GM12878 (cell line): ENCODE measurements at regions not wholly inside any gene's neighbourhood (a gene's known extent, or its start where the extent isn't known, plus 50 kb on each side); places are given as distances from the start of the nearest gene placed in this dataset.

Experiments used
- ATAC-seq: fragments of 200-7000 bp; cut with Tn5 transposase; 3 replicates; pipeline ENCODE4 v1.9.1; 2020; ENCODE audit warnings: mild to moderate bottlenecking, moderate library complexity
- BruUV-seq: library from RNA; stranded (reverse); fragments of 400-500 nt; replicated peaks from 2 replicates; lab custom pipeline; 2021; lab: Mats Ljungman, UMichigan
- CTCF ChIA-PET: fragments of 300-600 bp; sonication (Branson Sonifier 250); formaldehyde crosslinking; extraction: SDS; loops from one replicate; lab custom pipeline; 2021; ENCODE audit warnings: inconsistent platforms; lab: Yijun Ruan, JAX
- POLR2A ChIA-PET: fragments of 350-600 bp; formaldehyde crosslinking; extraction: SDS; loops from one replicate; lab custom pipeline; 2021; ENCODE audit warnings: inconsistent platforms; lab: Charles Lee
- RAD21 ChIA-PET: fragments of 300-600 bp; sonication (Branson Sonifier 250); formaldehyde crosslinking; loops from one replicate; lab custom pipeline; 2023; ENCODE audit warnings: antibody characterized with exemption; ENCODE audit not compliant: unreplicated experiment; lab: Charles Lee
- SMC1A ChIA-PET: fragments of 300-600 bp; sonication (Branson Sonifier 250); formaldehyde crosslinking; loops from one replicate; lab custom pipeline; 2023; ENCODE audit not compliant: unreplicated experiment, uncharacterized antibody; lab: Charles Lee
- DNase-seq: peaks from one replicate; pipeline ENCODE4 v3.0.0-alpha.2; 2011; ENCODE audit warnings: low read depth, low spot score
- FAIRE-seq: peaks from 3 replicates; lab custom pipeline; 2011; peaks lifted over from hg19 to GRCh38; lab: Jason Lieb, UNC
- H2AFZ ChIP-seq: 2 replicates; pipeline ENCODE4 v1.6.0; 2011; ENCODE audit warnings: low read depth, low read length, control low read depth; ENCODE audit not compliant: control insufficient read depth
- H3K27ac ChIP-seq: 2 replicates; pipeline ENCODE4 v1.5.1; 2011; ENCODE audit warnings: control low read depth; ENCODE audit not compliant: control insufficient read depth, insufficient read depth
- H3K27me3 ChIP-seq, 2 experiments: replicated peaks in 1 of 2; 2 replicates each; pipeline versions ENCODE4 v1.6.0 to v1.6.1; 2011; ENCODE audit warnings: low read length in 1 of 2; ENCODE audit not compliant: control insufficient read depth in 2 of 2, insufficient read depth in 2 of 2
- H3K36me3 ChIP-seq, 2 experiments: 2 replicates each; pipeline ENCODE4 v1.5.1; 2011; ENCODE audit warnings: low read length in 1 of 2; ENCODE audit not compliant: control insufficient read depth in 2 of 2, insufficient read depth in 2 of 2
- H3K4me1 ChIP-seq: 2 replicates; pipeline ENCODE4 v1.6.1; 2011; ENCODE audit warnings: mild to moderate bottlenecking, low read length, moderate library complexity, mixed read lengths; ENCODE audit not compliant: control insufficient read depth, insufficient read depth
- H3K4me2 ChIP-seq: 2 replicates; pipeline ENCODE4 v1.6.0; 2011; ENCODE audit warnings: control low read depth; ENCODE audit not compliant: control insufficient read depth, insufficient read depth
- H3K4me3 ChIP-seq: fragments of 200-600 bp; sonication (generic); 2 replicates; pipeline ENCODE4 v1.5.1; 2016
- H3K79me2 ChIP-seq: 2 replicates; pipeline ENCODE4 v1.6.0; 2011; ENCODE audit warnings: low read length; ENCODE audit not compliant: control insufficient read depth, insufficient read depth
- H3K9ac ChIP-seq: 2 replicates; pipeline ENCODE4 v1.8.0; 2011; ENCODE audit warnings: low read length, control low read depth, mixed read lengths; ENCODE audit not compliant: control insufficient read depth, insufficient read depth
- H3K9me3 ChIP-seq: replicated peaks from 3 replicates; pipeline ENCODE4 v1.5.1; 2011; ENCODE audit warnings: mild to moderate bottlenecking, low read length; ENCODE audit not compliant: control insufficient read depth, insufficient read depth
- H4K20me1 ChIP-seq: 2 replicates; pipeline ENCODE4 v1.6.0; 2011; ENCODE audit not compliant: control insufficient read depth, insufficient read depth
- RAD21 ChIP-seq: IDR thresholded peaks from 2 replicates; pipeline ENCODE4 v1.6.1; 2011; ENCODE audit warnings: mild to moderate bottlenecking, low read depth, low read length, moderate library complexity; ENCODE audit not compliant: insufficient read depth
- USF2 ChIP-seq: IDR thresholded peaks from 2 replicates; pipeline ENCODE4 v1.6.1; 2011; ENCODE audit warnings: low read depth, low read length, improper control_type of control experiment, borderline replicate concordance
- ZNF274 ChIP-seq: IDR thresholded peaks from one replicate; pipeline ENCODE4 v1.8.0; 2011; ENCODE audit not compliant: insufficient read length, insufficient read depth
- WGBS: methylation state at CpG from one replicate; pipeline ENCODE4 v1.1.6; 2016; ENCODE audit warnings: low lambda C conversion rate; ENCODE audit not compliant: insufficient replicate concordance, insufficient coverage; ENCODE audit errors: missing lambda C conversion rate; 5-methylcytosine and 5-hydroxymethylcytosine counted together
- in situ Hi-C: fragments of 300-500 bp; cut with MboI; formaldehyde crosslinking; loops from 9 replicates; pipeline ENCODE4 v1.14.3; 2018; ENCODE audit warnings: mixed read lengths
- intact Hi-C: fragments of 100-400 bp; cut with micrococcal nuclease; formaldehyde crosslinking; loops from one replicate; pipeline ENCODE4 v1.14.2; 2022; ENCODE audit not compliant: unreplicated experiment
- TF ChIP-seq, protein P1 (sequence below): IDR thresholded peaks from 2 replicates; pipeline ENCODE4 v1.6.1; 2011; ENCODE audit warnings: low read depth, mild to moderate bottlenecking, low read length, moderate library complexity, borderline replicate concordance; ENCODE audit errors: extremely low read depth

- TF ChIP-seq ZNF274 = no peak
Measured at GRCh38 chr13:78762825-78763224, 103.9 kb upstream of the OBI1 start (continued).

- Histone ChIP-seq H3K4me2 (no peak overlapping the region), H2AFZ (no peak overlapping the region), H3K36me3 (no peaks in the 10 kb centered on the region), H3K27ac (no peak overlapping the region)
- no TSS peak for BruUV-seq
- TF ChIP-seq RAD21 = peak; percentile 32; the same call in 1 of the 2 replicates
- TF ChIP-seq, protein P1, sequence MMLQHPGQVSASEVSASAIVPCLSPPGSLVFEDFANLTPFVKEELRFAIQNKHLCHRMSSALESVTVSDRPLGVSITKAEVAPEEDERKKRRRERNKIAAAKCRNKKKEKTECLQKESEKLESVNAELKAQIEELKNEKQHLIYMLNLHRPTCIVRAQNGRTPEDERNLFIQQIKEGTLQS = no peak
- TF ChIP-seq USF2 = no peak
- TF ChIP-seq, all 136 proteins: peak for 1
- ChIA-PET POLR2A (no interaction called here), RAD21 (no interaction called here), CTCF (no interaction called here), SMC1A (interaction anchor here (0.6 kb wide), 1 partner anchor 553 kb away, joined by 3 read pairs; no protein-coding TSS in a partner anchor)
- H4K20me1 ChIP-seq = no peaks in the 10 kb centered on the region
- H3K4me3 ChIP-seq = no peak overlapping the region
- WGBS = 51% methylated on average over 5 of the region's 5 CpGs
- FAIRE-seq (no peak), DNase-seq (no peak), ATAC-seq (no peak)
- H3K9ac ChIP-seq = no peak overlapping the region
- no peaks in the 10 kb centered on the region for H3K79me2 ChIP-seq
- H3K4me1 ChIP-seq = no peaks in the 10 kb centered on the region
- in situ Hi-C loops = no loop called here
- no peaks in the 10 kb centered on the region for H3K27me3 ChIP-seq
- intact Hi-C loops = no loop called here
- no peaks in the 10 kb centered on the region for H3K9me3 ChIP-seq
Measured at GRCh38 chr13:78759704-78760103, 100.7 kb upstream of the OBI1 start.
